ENCODE measurements at regions not wholly inside any gene's neighbourhood (a gene's known extent, or its start where the extent isn't known, plus 50 kb on each side); places are given as distances from the start of the nearest gene placed in this dataset.

DNA sequence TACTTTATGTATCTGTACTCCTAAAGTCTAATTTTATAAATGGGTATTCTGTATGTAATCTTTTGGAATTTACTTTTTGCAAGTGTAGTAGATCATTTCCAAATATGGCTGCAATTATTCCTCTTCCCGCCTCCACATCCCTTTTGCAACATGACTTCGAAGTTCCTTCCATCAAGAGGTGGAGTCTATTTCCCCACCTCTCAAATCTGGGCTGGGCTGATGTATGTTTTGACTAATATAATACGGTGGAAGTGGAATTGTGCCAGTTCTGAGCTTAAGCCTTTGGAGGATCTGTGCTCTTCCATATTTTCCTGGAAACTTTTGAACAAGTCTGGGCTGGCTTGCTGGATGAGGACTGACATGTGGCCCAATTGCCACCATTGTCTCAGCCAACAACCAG, 155.9 kb downstream of the FGF18 start:
- DNase-seq (ENCODE audit: extremely low read depth, low read depth): no peak
- TF ChIP-seq CTCF (IDR thresholded peaks at IDR 0.05; ENCODE audit: low read depth, low read length): no peak

GRCh38 chr5:171575808-171576207, 156.4 kb downstream of the FGF18 start:
- TF ChIP-seq CTCF (IDR thresholded peaks at IDR 0.05; ENCODE audit: low read depth, low read length): no peak
- DNase-seq (ENCODE audit: extremely low read depth, low read depth): no peak

- DNase-seq (ENCODE audit: extremely low read depth, low read depth): no peak
- TF ChIP-seq CTCF (IDR thresholded peaks at IDR 0.05; ENCODE audit: low read depth, low read length): no peak
These were observed 157.8 kb downstream of the FGF18 start for GRCh38 chr5:171577042-171577758.

- TF ChIP-seq CTCF (IDR thresholded peaks at IDR 0.05; ENCODE audit: low read depth, low read length): no peak
- DNase-seq (ENCODE audit: extremely low read depth, low read depth): no peak
These were observed 158.8 kb downstream of the FGF18 start for GRCh38 chr5:171578049-171578828.

DNA sequence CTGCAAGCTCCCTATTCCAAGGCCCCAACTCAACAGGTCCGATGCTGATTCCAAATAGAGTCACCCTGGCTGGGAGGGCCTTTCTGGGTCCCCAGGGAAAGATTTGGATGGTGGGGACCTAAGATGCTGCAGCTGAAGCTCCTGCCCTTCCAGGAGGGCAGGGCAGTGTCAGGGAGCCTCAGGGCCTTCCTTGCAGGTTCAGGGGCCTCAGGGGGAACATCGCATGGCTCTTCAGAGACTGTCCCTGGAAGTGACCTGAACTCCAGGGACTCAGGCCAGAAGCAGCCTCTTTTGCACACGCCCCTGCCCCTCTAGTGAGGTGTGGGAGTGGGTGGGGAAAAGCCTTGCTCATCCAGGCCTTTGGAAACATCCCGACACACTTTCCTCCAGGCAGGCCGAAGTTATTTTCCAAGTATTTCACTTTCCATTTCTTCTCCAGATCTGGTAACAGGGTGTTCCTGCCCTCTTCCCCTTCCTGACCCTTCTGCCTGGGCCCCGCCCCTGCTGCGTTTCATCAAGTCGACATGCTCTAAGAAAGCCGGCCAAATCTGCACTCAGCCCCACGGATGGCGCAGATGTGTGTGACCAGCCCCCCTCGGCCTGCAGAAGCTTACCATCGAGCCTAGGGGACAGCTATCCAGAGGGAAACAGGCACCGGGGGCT, 159.5 kb downstream of the FGF18 start:
- TF ChIP-seq CTCF (IDR thresholded peaks at IDR 0.05; ENCODE audit: low read depth, low read length): no peak
- DNase-seq (ENCODE audit: extremely low read depth, low read depth): no peak

- no peak for DNase-seq (ENCODE audit: extremely low read depth, low read depth)
- TF ChIP-seq CTCF (IDR thresholded peaks at IDR 0.05; ENCODE audit: low read depth, low read length): no peak
These were observed 160.5 kb downstream of the FGF18 start for GRCh38 chr5:171579976-171580411.
